RWPE2 (cell line): ENCODE measurements at regions not wholly inside any gene's neighbourhood (a gene's known extent, or its start where the extent isn't known, plus 50 kb on each side); places are given as distances from the start of the nearest gene placed in this dataset.

Experiments
- ATAC-seq: fragments of 200-7000 bp; cut with Tn5 transposase; 3 replicates; pipeline ENCODE4 v1.9.1; 2021; ENCODE audit warnings: low read depth
- DNase-seq: peaks from one replicate; pipeline ENCODE4 v3.0.0-alpha.2; 2020; ENCODE audit warnings: low spot score
- H3K27ac ChIP-seq: fragments of 450-650 bp; 2 replicates; pipeline ENCODE4 v1.5.1; 2017; ENCODE audit warnings: mild to moderate bottlenecking; ENCODE audit not compliant: poor library complexity, severe bottlenecking
- H3K27me3 ChIP-seq: fragments of 250-450 bp; sonication (Bioruptor Pico); 2 replicates; pipeline ENCODE4 v1.5.1; 2021; ENCODE audit warnings: mild to moderate bottlenecking, moderate library complexity; ENCODE audit not compliant: insufficient read depth, poor library complexity, severe bottlenecking
- H3K36me3 ChIP-seq: fragments of 250-450 bp; sonication (Bioruptor Pico); 2 replicates; pipeline ENCODE4 v1.5.1; 2020; ENCODE audit warnings: low read depth, mild to moderate bottlenecking, moderate library complexity
- H3K4me1 ChIP-seq: fragments of 250-450 bp; sonication (Bioruptor Pico); 2 replicates; pipeline ENCODE4 v1.5.1; 2021; ENCODE audit warnings: mild to moderate bottlenecking, moderate library complexity; ENCODE audit not compliant: insufficient read depth, poor library complexity, severe bottlenecking
- H3K4me3 ChIP-seq: fragments of 250-450 bp; sonication (Bioruptor Pico); 2 replicates; pipeline ENCODE4 v1.5.1; 2021; ENCODE audit warnings: mild to moderate bottlenecking, moderate library complexity; ENCODE audit not compliant: severe bottlenecking
- H3K9me3 ChIP-seq: fragments of 250-450 bp; sonication (Bioruptor Pico); 2 replicates; pipeline ENCODE4 v1.5.1; 2021; ENCODE audit warnings: mild to moderate bottlenecking, moderate library complexity; ENCODE audit not compliant: severe bottlenecking
- CTCF ChIP-seq: fragments of 450-650 bp; IDR thresholded peaks from one replicate; pipeline ENCODE4 v1.5.1; 2017; ENCODE audit warnings: mild to moderate bottlenecking, moderate library complexity; ENCODE audit not compliant: poor library complexity, severe bottlenecking

GRCh38 chr21:19326531-19327319 is 923.1 kb upstream of the TMPRSS15 start:
- no peak overlapping the region for H3K27ac ChIP-seq
- TF ChIP-seq CTCF = no peak
- H3K4me3 ChIP-seq = no peak overlapping the region
- DNase-seq (no peak), ATAC-seq (no peak)
- no peaks in the 10 kb centered on the region for H3K9me3 ChIP-seq
- H3K27me3 ChIP-seq = peaks cover 7% of the 10 kb centered on the region
- H3K4me1 ChIP-seq = no peaks in the 10 kb centered on the region
- no peaks in the 10 kb centered on the region for H3K36me3 ChIP-seq

- Histone ChIP-seq H3K36me3 (no peaks in the 10 kb centered on the region), H3K9me3 (no peaks in the 10 kb centered on the region), H3K4me1 (no peaks in the 10 kb centered on the region), H3K27me3 (no peaks in the 10 kb centered on the region), H3K27ac (no peak overlapping the region), H3K4me3 (no peak overlapping the region)
- no peak for TF ChIP-seq CTCF
- no peak for ATAC-seq
- DNase-seq = no peak
Measured at GRCh38 chr21:19328954-19329353, 925.4 kb upstream of the TMPRSS15 start.

- Histone ChIP-seq H3K27ac (no peak overlapping the region), H3K9me3 (no peaks in the 10 kb centered on the region), H3K27me3 (peaks cover 18% of the 10 kb centered on the region), H3K4me3 (no peak overlapping the region), H3K4me1 (no peaks in the 10 kb centered on the region), H3K36me3 (no peaks in the 10 kb centered on the region)
- DNase-seq (no peak), ATAC-seq (no peak)
- no peak for TF ChIP-seq CTCF
Measured at GRCh38 chr21:19340303-19340702, 936.7 kb upstream of the TMPRSS15 start.

- no peak overlapping the region for H3K4me3 ChIP-seq
- no peaks in the 10 kb centered on the region for H3K4me1 ChIP-seq
- ATAC-seq = no peak
- peaks cover 18% of the 10 kb centered on the region for H3K27me3 ChIP-seq
- H3K9me3 ChIP-seq = no peaks in the 10 kb centered on the region
- H3K36me3 ChIP-seq = no peaks in the 10 kb centered on the region
- DNase-seq = no peak
- no peak for TF ChIP-seq CTCF
- no peak overlapping the region for H3K27ac ChIP-seq
Measured at GRCh38 chr21:19340954-19341353, 937.4 kb upstream of the TMPRSS15 start.

- Histone ChIP-seq H3K4me1 (no peaks in the 10 kb centered on the region), H3K9me3 (no peaks in the 10 kb centered on the region), H3K36me3 (no peaks in the 10 kb centered on the region), H3K4me3 (no peak overlapping the region), H3K27ac (no peak overlapping the region), H3K27me3 (peaks cover 12% of the 10 kb centered on the region)
- TF ChIP-seq CTCF = no peak
- DNase-seq (no peak), ATAC-seq (no peak)
Measured at GRCh38 chr21:19343711-19344110, 940.1 kb upstream of the TMPRSS15 start.
